MM.1S (cell line): ENCODE measurements at regions not wholly inside any gene's neighbourhood (a gene's known extent, or its start where the extent isn't known, plus 50 kb on each side); places are given as distances from the start of the nearest gene placed in this dataset.
A peak's percentile ranks its signal among the peaks of the same experiment; 100 is the strongest.

Experiments
- DNase-seq: peaks from one replicate; pipeline ENCODE4 v3.0.0-alpha.2; 2015
- H2AFZ ChIP-seq: fragments of 300-600 bp; sonication (generic); 2 replicates; pipeline ENCODE4 v1.6.0; 2016; ENCODE audit warnings: antibody characterized with exemption, low read length
- H3F3A ChIP-seq: fragments of 300-600 bp; sonication (generic); 2 replicates; pipeline ENCODE4 v1.6.1; 2016; ENCODE audit warnings: mild to moderate bottlenecking, antibody characterized with exemption, low read length, moderate library complexity, mixed read lengths; ENCODE audit not compliant: insufficient read depth
- H3K27ac ChIP-seq: fragments of 300-600 bp; sonication (generic); 2 replicates; pipeline ENCODE4 v1.5.1; 2016; ENCODE audit warnings: mild to moderate bottlenecking, low read length
- H3K27me3 ChIP-seq: fragments of 300-600 bp; sonication (generic); replicated peaks from 2 replicates; pipeline ENCODE4 v1.6.0; 2016; ENCODE audit warnings: low read length; ENCODE audit not compliant: insufficient read depth
- H3K36me3 ChIP-seq: fragments of 300-600 bp; sonication (generic); replicated peaks from 2 replicates; pipeline ENCODE4 v1.6.1; 2016; ENCODE audit warnings: mild to moderate bottlenecking, low read length, mixed read lengths; ENCODE audit not compliant: insufficient read depth
- H3K4me1 ChIP-seq: fragments of 300-600 bp; sonication (generic); 2 replicates; pipeline ENCODE4 v1.6.1; 2016; ENCODE audit warnings: low read length, mixed read lengths
- H3K4me2 ChIP-seq: fragments of 300-600 bp; sonication (generic); 2 replicates; pipeline ENCODE4 v1.6.0; 2016; ENCODE audit warnings: low read depth, low read length
- H3K4me3 ChIP-seq: fragments of 300-600 bp; sonication (generic); 2 replicates; pipeline ENCODE4 v1.5.1; 2016; ENCODE audit warnings: low read length, mixed read lengths
- H3K79me2 ChIP-seq: fragments of 300-600 bp; sonication (generic); 2 replicates; pipeline ENCODE4 v1.6.1; 2016; ENCODE audit warnings: mixed run types, low read length, mixed read lengths
- H3K9ac ChIP-seq: fragments of 300-600 bp; sonication (generic); 2 replicates; pipeline ENCODE4 v1.6.1; 2016; ENCODE audit warnings: low read length, mixed read lengths
- H3K9me2 ChIP-seq: fragments of 300-600 bp; sonication (generic); replicated peaks from 2 replicates; pipeline ENCODE4 v1.6.1; 2016; ENCODE audit warnings: mild to moderate bottlenecking, low read length, mixed read lengths; ENCODE audit not compliant: insufficient read depth
- H3K9me3 ChIP-seq: fragments of 300-600 bp; sonication (generic); replicated peaks from 2 replicates; pipeline ENCODE4 v1.6.1; 2016; ENCODE audit warnings: mild to moderate bottlenecking, low read length, mixed read lengths; ENCODE audit not compliant: insufficient read depth
- H4K20me1 ChIP-seq: fragments of 300-600 bp; sonication (generic); 2 replicates; pipeline ENCODE4 v1.6.1; 2016; ENCODE audit warnings: mild to moderate bottlenecking, low read length, moderate library complexity, mixed read lengths; ENCODE audit not compliant: insufficient read depth
- EZH2 ChIP-seq: fragments of 300-600 bp; sonication (generic); optimal IDR thresholded peaks from 2 replicates; pipeline ENCODE3; 2017; ENCODE audit warnings: low read depth, mild to moderate bottlenecking, antibody characterized with exemption, low read length, mixed read lengths
- EZH2phosphoT487 ChIP-seq: fragments of 300-600 bp; sonication (generic); IDR thresholded peaks from 2 replicates; pipeline ENCODE4 v1.6.1; 2018; ENCODE audit warnings: antibody characterized with exemption, low read length
- TF ChIP-seq, protein P1 (sequence below): fragments of 300-600 bp; sonication (generic); IDR thresholded peaks from 2 replicates; pipeline ENCODE4 v1.5.1; 2016; ENCODE audit warnings: antibody characterized with exemption, low read length, mixed read lengths

DNA sequence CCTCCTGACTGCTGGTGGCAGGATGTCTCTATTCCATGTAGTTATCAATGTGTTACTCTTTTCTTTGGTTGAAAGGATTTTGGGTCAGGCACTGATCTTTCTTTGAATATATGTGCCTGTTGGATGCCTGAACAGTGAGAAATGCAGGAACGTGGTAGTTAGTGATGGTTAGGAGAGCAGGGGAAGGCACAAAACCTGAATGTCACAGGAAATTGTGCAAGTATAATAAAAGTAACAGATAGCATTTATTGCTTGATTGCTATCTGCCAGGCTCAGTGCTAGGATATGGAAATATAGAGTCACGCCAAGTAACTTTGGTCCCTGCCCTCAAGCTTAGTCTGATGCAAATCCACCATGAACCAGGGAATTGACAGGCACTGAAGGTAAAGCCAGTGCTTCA is 219.8 kb upstream of the FAT1 start:
- no peaks in the 10 kb centered on the region for H4K20me1 ChIP-seq
- H3K4me3 ChIP-seq, result no peak overlapping the region
- TF ChIP-seq EZH2, result no peak
- no peak for TF ChIP-seq EZH2phosphoT487
- TF ChIP-seq, protein P1, sequence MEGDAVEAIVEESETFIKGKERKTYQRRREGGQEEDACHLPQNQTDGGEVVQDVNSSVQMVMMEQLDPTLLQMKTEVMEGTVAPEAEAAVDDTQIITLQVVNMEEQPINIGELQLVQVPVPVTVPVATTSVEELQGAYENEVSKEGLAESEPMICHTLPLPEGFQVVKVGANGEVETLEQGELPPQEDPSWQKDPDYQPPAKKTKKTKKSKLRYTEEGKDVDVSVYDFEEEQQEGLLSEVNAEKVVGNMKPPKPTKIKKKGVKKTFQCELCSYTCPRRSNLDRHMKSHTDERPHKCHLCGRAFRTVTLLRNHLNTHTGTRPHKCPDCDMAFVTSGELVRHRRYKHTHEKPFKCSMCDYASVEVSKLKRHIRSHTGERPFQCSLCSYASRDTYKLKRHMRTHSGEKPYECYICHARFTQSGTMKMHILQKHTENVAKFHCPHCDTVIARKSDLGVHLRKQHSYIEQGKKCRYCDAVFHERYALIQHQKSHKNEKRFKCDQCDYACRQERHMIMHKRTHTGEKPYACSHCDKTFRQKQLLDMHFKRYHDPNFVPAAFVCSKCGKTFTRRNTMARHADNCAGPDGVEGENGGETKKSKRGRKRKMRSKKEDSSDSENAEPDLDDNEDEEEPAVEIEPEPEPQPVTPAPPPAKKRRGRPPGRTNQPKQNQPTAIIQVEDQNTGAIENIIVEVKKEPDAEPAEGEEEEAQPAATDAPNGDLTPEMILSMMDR, result no peak
- no peaks in the 10 kb centered on the region for H3K9me2 ChIP-seq
- no peak overlapping the region for H3K4me2 ChIP-seq
- no peaks in the 10 kb centered on the region for H3F3A ChIP-seq
- no peaks in the 10 kb centered on the region for H3K36me3 ChIP-seq
- no peaks in the 10 kb centered on the region for H3K4me1 ChIP-seq
- no peak overlapping the region for H3K9ac ChIP-seq
- H3K27ac ChIP-seq, result no peak overlapping the region
- no peak overlapping the region for H2AFZ ChIP-seq
- H3K27me3 ChIP-seq, result no peaks in the 10 kb centered on the region
- no peak for DNase-seq
- no peaks in the 10 kb centered on the region for H3K79me2 ChIP-seq
- no peaks in the 10 kb centered on the region for H3K9me3 ChIP-seq

DNA sequence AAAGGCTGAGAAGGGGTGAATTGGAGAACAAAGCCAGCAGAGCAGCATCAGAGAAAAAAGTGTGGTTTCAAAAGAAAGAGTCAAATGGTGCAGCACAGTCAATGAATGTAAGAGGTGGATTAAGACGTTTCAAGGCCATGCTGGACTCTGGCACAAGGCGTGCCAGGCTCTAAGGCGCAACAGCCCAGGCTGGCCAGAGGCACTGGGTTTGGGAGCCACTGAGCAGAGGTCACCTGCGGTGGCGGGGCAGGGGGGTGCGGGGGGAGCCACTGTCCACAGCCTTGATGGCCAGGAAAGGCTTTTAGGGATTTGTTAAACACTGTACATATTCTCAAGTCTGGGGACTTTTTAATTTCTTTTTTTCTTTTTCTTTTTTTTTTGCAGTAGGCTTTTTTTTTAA is 222.5 kb upstream of the FAT1 start:
- TF ChIP-seq EZH2phosphoT487, result no peak
- no peak for TF ChIP-seq EZH2
- TF ChIP-seq, protein P1, result no peak
- H3K4me2 ChIP-seq, result no peak overlapping the region

DNA sequence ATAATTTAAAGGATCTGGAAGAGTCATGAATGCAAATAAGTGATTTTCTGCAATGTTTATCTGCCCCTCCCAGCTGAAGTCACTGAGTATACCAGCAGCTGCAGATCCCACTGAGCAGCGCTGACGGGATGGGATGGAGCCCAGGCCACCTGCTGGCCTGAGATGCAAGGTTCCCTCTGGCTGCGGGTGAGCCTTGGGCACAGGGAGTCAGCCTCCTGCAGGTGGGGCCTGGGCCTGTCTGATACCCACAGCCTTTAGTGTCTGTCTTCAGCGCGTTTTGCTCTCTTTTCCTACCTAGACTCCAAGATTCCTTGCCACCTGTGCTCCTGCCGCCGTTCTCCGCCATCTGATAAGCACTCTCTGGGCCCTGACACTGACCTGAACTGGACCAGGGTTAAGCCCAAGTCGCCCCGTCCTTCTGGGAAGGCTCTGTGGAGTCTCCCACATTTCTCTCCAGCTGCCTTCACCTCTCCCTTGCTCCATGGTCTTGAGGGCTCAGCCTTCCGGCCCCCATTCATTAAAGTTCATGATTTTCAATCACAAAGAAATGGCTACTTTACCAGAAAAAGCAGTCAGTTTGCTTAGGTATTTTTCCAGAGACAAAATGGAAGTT is 223.1 kb upstream of the FAT1 start:
- H3K4me2 ChIP-seq, result no peak overlapping the region
- no peaks in the 10 kb centered on the region for H3K9me3 ChIP-seq
- no peak for DNase-seq
- H2AFZ ChIP-seq, result no peak overlapping the region
- TF ChIP-seq EZH2phosphoT487 (no peak), EZH2 (no peak)
- TF ChIP-seq, protein P1, result peak; percentile 9; the same call in 1 of the 2 replicates
- H4K20me1 ChIP-seq, result no peaks in the 10 kb centered on the region
- H3K36me3 ChIP-seq, result no peaks in the 10 kb centered on the region
- H3K79me2 ChIP-seq, result no peaks in the 10 kb centered on the region
- no peaks in the 10 kb centered on the region for H3K4me1 ChIP-seq
- no peak overlapping the region for H3K9ac ChIP-seq
- H3F3A ChIP-seq, result no peaks in the 10 kb centered on the region
- H3K27ac ChIP-seq, result no peak overlapping the region
- no peak overlapping the region for H3K4me3 ChIP-seq
- no peaks in the 10 kb centered on the region for H3K27me3 ChIP-seq
- H3K9me2 ChIP-seq, result no peaks in the 10 kb centered on the region

More for the DNA sequence above, 222.5 kb upstream of the FAT1 start:
- Histone ChIP-seq H3K4me1 (no peaks in the 10 kb centered on the region), H3K9me2 (no peaks in the 10 kb centered on the region), H3K79me2 (no peaks in the 10 kb centered on the region), H3K27me3 (no peaks in the 10 kb centered on the region), H3K9ac (no peak overlapping the region), H3F3A (no peaks in the 10 kb centered on the region), H3K4me3 (no peak overlapping the region), H4K20me1 (no peaks in the 10 kb centered on the region), H3K27ac (no peak overlapping the region), H3K36me3 (no peaks in the 10 kb centered on the region), H2AFZ (no peak overlapping the region), H3K9me3 (no peaks in the 10 kb centered on the region)
- no peak for DNase-seq
